ENCODE measurements at regions not wholly inside any gene's neighbourhood (a gene's known extent, or its start where the extent isn't known, plus 50 kb on each side); places are given as distances from the start of the nearest gene placed in this dataset.

GRCh38 chr1:222242492-222242891 lies 305.4 kb downstream of the HHIPL2 start:
- Histone ChIP-seq H3K9me3 (no peaks in the 10 kb centered on the region), H3K36me3 (ENCODE audit: low read depth) (no peaks in the 10 kb centered on the region), H3K4me1 (ENCODE audit: low read depth) (no peaks in the 10 kb centered on the region), H3K4me3 (no peak overlapping the region)
- ATAC-seq (no peak), DNase-seq (no peak)
- intact Hi-C loops (cut with DNase I, micrococcal nuclease) = no loop called here
- TF ChIP-seq, protein P1, sequence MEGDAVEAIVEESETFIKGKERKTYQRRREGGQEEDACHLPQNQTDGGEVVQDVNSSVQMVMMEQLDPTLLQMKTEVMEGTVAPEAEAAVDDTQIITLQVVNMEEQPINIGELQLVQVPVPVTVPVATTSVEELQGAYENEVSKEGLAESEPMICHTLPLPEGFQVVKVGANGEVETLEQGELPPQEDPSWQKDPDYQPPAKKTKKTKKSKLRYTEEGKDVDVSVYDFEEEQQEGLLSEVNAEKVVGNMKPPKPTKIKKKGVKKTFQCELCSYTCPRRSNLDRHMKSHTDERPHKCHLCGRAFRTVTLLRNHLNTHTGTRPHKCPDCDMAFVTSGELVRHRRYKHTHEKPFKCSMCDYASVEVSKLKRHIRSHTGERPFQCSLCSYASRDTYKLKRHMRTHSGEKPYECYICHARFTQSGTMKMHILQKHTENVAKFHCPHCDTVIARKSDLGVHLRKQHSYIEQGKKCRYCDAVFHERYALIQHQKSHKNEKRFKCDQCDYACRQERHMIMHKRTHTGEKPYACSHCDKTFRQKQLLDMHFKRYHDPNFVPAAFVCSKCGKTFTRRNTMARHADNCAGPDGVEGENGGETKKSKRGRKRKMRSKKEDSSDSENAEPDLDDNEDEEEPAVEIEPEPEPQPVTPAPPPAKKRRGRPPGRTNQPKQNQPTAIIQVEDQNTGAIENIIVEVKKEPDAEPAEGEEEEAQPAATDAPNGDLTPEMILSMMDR (IDR thresholded peaks at IDR 0.05) = no peak

GRCh38 chr1:222241410-222241809 lies 306.5 kb downstream of the HHIPL2 start:
- TF ChIP-seq, protein P1 (IDR thresholded peaks at IDR 0.05) = no peak
- H3K4me3 ChIP-seq = no peak overlapping the region
- DNase-seq (no peak), ATAC-seq (no peak)
- H3K4me1 ChIP-seq (ENCODE audit: low read depth) = no peaks in the 10 kb centered on the region
- no peaks in the 10 kb centered on the region for H3K9me3 ChIP-seq
- intact Hi-C loops (cut with DNase I, micrococcal nuclease) = no loop called here
- no peaks in the 10 kb centered on the region for H3K36me3 ChIP-seq (ENCODE audit: low read depth)

- no peaks in the 10 kb centered on the region for H3K4me1 ChIP-seq (ENCODE audit: low read depth)
- no peaks in the 10 kb centered on the region for H3K36me3 ChIP-seq (ENCODE audit: low read depth)
- TF ChIP-seq, protein P1 (IDR thresholded peaks at IDR 0.05) = no peak
- DNase-seq (no peak), ATAC-seq (no peak)
- no peaks in the 10 kb centered on the region for H3K9me3 ChIP-seq
- intact Hi-C loops (cut with DNase I, micrococcal nuclease) = no loop called here
- no peak overlapping the region for H3K4me3 ChIP-seq
Measured at GRCh38 chr1:222240536-222241181, 307.2 kb downstream of the HHIPL2 start.

DNA sequence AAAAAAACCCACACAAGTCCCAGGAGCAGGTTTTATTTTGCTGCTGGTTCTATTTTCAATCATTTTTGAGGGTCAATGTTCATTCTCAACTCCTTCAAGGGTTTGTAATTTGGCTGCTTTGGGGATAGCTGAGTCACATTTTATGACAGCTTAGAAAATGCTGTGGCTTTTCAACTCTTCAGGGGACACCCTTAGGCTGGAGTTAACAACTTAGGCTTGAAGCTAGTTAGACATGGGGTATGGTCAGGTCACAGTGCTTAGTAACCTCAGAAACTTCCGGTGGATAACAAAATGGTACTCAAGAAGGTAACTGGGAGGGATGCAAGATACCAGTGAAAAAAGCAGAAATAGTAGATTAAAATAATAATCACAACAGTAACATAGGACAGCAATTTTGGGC lies 308.8 kb downstream of the HHIPL2 start:
- Histone ChIP-seq H3K4me1 (ENCODE audit: low read depth) (no peaks in the 10 kb centered on the region), H3K9me3 (no peaks in the 10 kb centered on the region), H3K4me3 (no peak overlapping the region), H3K36me3 (ENCODE audit: low read depth) (no peaks in the 10 kb centered on the region)
- no peak for ATAC-seq
- TF ChIP-seq, protein P1 (IDR thresholded peaks at IDR 0.05) = no peak
- intact Hi-C loops (cut with DNase I, micrococcal nuclease) = no loop called here
- DNase-seq = no peak

GRCh38 chr1:222234351-222234750 lies 313.6 kb downstream of the HHIPL2 start:
- DNase-seq (no peak), ATAC-seq (no peak)
- TF ChIP-seq, protein P1 (IDR thresholded peaks at IDR 0.05) = no peak
- no peaks in the 10 kb centered on the region for H3K4me1 ChIP-seq (ENCODE audit: low read depth)
- intact Hi-C loops (cut with DNase I, micrococcal nuclease) = no loop called here
- no peaks in the 10 kb centered on the region for H3K9me3 ChIP-seq
- no peaks in the 10 kb centered on the region for H3K36me3 ChIP-seq (ENCODE audit: low read depth)
- no peak overlapping the region for H3K4me3 ChIP-seq

Measured in mucosa of descending colon (tissue), 3 donors.